ENCODE measurements at regions not wholly inside any gene's neighbourhood (a gene's known extent, or its start where the extent isn't known, plus 50 kb on each side); places are given as distances from the start of the nearest gene placed in this dataset.

- DNase-seq (ENCODE audit: extremely low spot score, insufficient read length, low read depth): no peak
- FAIRE-seq: no peak
Observed at GRCh38 chr18:24991141-24992060, 360.6 kb downstream of the ZNF521 start.

- DNase-seq (ENCODE audit: extremely low spot score, insufficient read length, low read depth): no peak
- FAIRE-seq: no peak
Observed at GRCh38 chr18:24992491-24992890, 359.5 kb downstream of the ZNF521 start.

GRCh38 chr18:24993628-24994027 lies 358.3 kb downstream of the ZNF521 start:
- DNase-seq (ENCODE audit: extremely low spot score, insufficient read length, low read depth): no peak
- no peak for FAIRE-seq

DNA sequence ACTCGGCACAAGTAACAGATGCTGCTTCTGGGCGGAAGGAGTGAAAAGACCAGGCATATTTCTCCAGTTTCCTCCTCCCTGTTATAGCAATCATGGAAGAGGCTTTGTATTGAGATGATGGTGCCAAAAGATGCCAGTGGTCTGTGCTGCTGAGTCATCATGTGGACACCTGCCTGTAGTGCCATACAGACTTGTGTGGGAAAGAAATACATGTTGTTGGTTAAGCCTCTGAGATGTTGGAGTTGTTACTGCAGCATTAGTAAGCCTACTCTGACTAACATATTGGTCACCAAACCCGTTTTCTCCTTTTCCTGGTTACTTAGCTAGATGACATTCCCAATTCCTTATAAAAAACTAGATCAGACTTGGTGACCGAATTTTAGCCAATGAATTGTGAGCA lies 356.9 kb downstream of the ZNF521 start:
- no peak for DNase-seq (ENCODE audit: extremely low spot score, insufficient read length, low read depth)
- FAIRE-seq: no peak

DNA sequence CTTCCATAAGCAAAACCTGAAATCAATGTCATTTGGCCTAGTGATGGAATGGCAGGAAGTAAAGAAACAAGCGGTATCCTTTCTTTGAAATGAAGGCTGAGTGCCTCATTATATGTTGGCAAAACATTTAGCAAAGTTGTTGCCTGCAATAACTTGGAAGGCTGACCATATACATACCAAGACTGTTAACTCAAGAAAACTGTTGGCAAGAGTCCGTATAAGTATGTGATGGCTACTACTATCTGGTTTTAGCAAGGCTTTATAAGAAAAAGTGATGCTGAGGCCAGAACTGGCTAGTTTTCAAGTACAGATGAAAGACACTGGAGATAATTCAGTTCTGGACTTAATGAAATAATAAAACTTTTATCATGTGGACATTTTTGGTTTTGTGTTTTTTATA lies 356.2 kb downstream of the ZNF521 start:
- no peak for FAIRE-seq

DNA sequence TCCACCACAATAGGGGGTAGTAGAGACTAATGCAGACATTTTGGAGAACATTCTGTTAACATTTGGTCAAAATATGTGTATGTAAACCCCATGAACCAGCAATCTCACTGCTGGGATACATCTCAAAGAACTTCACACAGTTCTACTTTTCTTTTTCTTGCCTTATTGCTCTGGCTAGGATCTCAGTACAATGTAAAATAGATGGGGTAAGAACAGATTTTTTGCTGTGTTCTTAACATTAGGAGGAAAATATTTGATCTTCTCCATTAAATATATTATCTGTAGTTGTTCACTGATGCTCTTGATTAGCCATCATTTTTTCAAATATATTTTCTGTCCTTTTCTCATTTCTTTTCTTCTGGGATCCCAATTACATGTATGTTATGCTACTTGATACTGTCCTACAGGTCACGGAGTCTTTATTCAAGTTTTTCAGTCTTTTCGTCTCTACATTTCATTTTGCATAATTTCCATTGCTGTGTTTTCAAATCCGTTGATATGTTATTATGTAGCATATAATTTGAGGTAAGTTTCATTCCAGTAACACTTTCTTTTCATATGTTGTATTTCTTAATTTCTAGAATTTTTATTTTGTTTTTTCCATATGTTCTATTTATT lies 352.2 kb downstream of the ZNF521 start:
- DNase-seq (ENCODE audit: extremely low spot score, insufficient read length, low read depth) (no peak), FAIRE-seq (no peak)

More for the DNA sequence above, 356.2 kb downstream of the ZNF521 start:
- DNase-seq (ENCODE audit: extremely low spot score, insufficient read length, low read depth): no peak

DNA sequence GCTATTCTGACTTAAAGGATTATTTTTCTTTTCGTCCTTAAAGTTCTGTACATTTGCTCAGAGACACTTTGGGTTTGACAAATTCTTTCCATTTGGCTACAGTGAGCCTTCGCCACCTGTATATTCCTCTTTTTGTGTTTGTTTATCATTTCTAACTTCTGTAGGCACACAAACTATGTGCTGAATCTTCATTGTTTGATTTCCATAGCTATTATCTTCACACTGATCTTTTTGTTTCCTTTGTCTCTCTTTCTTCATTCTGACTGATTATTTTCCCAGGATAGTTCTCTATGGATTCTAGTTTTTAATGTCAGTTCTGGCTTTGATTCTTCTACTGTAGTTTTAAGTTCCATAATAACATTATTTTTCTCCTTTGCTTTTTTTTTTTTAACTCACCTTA lies 350.2 kb downstream of the ZNF521 start:
- no peak for FAIRE-seq
- DNase-seq (ENCODE audit: extremely low spot score, insufficient read length, low read depth): no peak

DNA sequence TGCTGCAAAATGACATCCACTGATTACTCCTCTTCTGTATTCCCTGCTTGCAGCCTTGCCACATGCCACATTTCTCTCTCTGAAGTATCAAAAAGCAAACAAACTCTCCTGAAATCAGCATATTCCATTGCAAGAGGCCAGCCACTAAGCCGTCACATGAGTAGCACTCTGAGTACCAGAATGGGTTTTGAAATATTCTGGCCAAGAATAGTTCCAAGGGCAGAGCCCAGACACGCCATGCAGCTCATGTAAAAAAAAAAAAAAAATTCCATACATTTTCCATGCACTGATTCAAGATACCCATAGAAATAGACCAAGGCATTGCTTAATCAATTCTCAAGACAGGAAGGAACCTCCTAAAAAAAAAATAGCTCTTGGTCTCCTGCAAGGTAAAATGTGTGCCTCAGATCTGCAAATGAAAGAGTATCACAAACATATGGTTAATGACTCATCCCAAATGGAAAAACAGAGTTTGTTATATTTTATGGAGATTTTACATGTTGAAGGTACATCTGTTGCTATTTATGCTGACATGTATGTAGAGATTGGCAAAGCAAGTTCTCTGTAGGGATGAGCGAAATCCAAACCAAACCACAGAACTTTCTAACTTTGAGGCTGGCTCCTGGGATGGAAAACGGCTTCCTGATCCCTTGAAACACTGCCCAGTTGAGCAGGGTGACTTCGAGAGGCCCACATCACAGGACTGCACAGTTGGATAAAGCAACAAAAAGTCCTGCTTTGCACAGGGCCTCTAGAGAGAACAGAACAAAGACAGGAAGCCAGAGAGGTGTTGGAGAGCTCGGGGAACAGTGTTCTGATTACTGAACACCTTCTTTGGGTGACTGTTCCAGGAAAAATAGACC lies 346.2 kb downstream of the ZNF521 start:
- FAIRE-seq: no peak
- DNase-seq (ENCODE audit: extremely low spot score, insufficient read length, low read depth): no peak

DNA sequence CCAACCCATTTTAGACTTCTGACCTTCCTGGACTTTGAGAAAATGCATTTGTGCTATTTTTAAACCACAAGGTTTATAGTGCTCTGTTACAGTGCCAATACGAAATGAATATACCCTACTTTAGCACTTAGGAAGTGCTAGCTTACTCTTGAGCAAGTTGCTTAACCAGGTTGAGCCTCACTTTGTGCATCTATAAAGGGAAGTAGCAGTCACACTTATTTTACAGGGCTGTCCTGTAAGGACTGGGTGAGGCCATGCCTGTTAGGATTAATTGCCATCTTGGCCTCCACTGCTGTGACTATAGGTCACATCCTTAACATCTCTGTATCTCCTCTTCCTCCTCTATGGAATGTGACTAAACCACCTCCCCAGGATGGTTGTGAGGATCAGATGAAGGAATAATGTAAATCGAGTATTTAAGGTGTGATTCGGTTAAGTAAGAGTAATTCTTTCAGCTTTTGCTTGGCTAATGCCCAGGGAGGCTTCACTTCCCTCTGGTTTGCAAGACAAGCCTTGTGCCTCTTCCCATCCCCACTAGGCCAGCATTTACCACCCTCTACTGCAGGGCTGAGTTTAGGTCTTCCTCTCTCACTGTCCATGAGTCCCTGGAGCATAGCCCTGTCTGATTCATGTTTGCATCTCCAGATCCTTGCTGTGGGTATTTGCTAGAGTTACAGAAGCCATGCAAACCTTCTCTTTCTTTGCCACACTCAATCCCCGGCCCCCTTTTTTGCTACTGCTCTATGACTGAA lies 341.2 kb downstream of the ZNF521 start:
- no peak for FAIRE-seq
- DNase-seq (ENCODE audit: extremely low spot score, insufficient read length, low read depth): no peak

Data from GM18507 (cell line).